ENCODE measurements at regions not wholly inside any gene's neighbourhood (a gene's known extent, or its start where the extent isn't known, plus 50 kb on each side); places are given as distances from the start of the nearest gene placed in this dataset.

- H3K9me3 Mint-ChIP-seq: peaks cover 8 to 11% of the 10 kb centered on the region in 2 donors
- H3K27ac Mint-ChIP-seq: no peak overlapping the region
- H3K36me3 Mint-ChIP-seq: no peaks in the 10 kb centered on the region
- ATAC-seq (no peak), DNase-seq (ENCODE audit: low spot score in 2 of 2) (no peak)
These were observed 249.0 kb upstream of the CNTN5 start for GRCh38 chr11:98771791-98772190.

- H3K27ac Mint-ChIP-seq: no peak overlapping the region
- DNase-seq (ENCODE audit: low spot score in 2 of 2) (no peak), ATAC-seq (no peak)
- H3K36me3 Mint-ChIP-seq: no peaks in the 10 kb centered on the region
- H3K9me3 Mint-ChIP-seq: peaks cover 11 to 13% of the 10 kb centered on the region in 2 donors
These were observed 247.9 kb upstream of the CNTN5 start for GRCh38 chr11:98772893-98773292.

- no peak overlapping the region for H3K27ac Mint-ChIP-seq
- H3K36me3 Mint-ChIP-seq: peaks cover 4 to 5% of the 10 kb centered on the region in 2 donors
- ATAC-seq (no peak), DNase-seq (ENCODE audit: low spot score in 2 of 2) (no peak)
- peaks cover 13 to 16% of the 10 kb centered on the region in 2 donors for H3K9me3 Mint-ChIP-seq
These were observed 227.5 kb upstream of the CNTN5 start for GRCh38 chr11:98793276-98793675.

DNA sequence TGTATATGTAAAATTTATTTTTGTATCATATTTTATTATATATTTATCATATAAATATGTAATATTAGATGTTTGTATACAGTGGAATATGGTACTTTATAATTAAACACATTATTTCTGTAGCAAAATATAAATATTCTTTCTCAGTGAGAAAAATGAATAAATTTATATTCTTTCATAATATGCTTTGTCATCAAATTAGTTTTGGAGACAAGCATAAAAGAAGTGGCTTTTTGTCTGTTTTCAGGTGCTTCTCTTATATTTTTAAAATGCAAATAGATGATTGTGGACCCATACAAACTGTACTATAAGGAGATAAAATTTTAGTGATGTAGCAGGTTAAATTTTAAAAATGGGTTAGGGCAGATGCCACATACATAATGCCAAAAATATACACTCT lies 222.4 kb upstream of the CNTN5 start:
- DNase-seq (ENCODE audit: low spot score in 2 of 2) (no peak), ATAC-seq (no peak)
- Mint-ChIP-seq H3K36me3 (peaks cover 0 to 5% of the 10 kb centered on the region in 2 donors), H3K9me3 (peaks cover 6 to 9% of the 10 kb centered on the region in 2 donors), H3K27ac (no peak overlapping the region)

DNA sequence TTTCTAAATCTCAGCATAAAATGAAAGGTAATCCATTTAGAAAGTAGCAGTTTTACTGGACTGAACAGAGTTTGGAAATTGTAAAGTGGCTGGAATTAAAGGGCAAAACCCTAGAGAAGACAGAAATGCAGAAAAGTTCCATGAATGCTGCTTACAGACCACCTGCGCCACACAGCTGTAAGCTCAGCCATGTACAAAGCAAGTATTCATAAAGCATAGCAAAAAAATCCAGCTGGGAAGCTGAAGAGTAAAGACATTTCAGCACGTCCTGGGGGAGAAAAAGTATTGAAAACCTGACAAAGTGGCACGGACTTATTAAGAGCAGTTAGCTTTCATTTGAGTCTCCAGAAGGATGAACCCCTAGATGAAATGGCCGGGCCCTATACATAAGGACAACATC lies 220.1 kb upstream of the CNTN5 start:
- Mint-ChIP-seq H3K36me3 (no peaks in the 10 kb centered on the region), H3K27ac (no peak overlapping the region)
- DNase-seq (ENCODE audit: low spot score in 2 of 2): no peak

GRCh38 chr11:98828986-98829708 lies 191.6 kb upstream of the CNTN5 start:
- H3K27ac Mint-ChIP-seq: no peak overlapping the region
- no peak for DNase-seq (ENCODE audit: low spot score in 2 of 2)
- H3K9me3 Mint-ChIP-seq: peaks cover 13 to 14% of the 10 kb centered on the region in 2 donors
- H3K36me3 Mint-ChIP-seq: peaks cover 0 to 5% of the 10 kb centered on the region in 2 donors
- ATAC-seq: no peak

More for the DNA sequence above, 220.1 kb upstream of the CNTN5 start:
- peaks cover 0 to 3% of the 10 kb centered on the region in 2 donors for H3K9me3 Mint-ChIP-seq
- ATAC-seq: no peak

DNA sequence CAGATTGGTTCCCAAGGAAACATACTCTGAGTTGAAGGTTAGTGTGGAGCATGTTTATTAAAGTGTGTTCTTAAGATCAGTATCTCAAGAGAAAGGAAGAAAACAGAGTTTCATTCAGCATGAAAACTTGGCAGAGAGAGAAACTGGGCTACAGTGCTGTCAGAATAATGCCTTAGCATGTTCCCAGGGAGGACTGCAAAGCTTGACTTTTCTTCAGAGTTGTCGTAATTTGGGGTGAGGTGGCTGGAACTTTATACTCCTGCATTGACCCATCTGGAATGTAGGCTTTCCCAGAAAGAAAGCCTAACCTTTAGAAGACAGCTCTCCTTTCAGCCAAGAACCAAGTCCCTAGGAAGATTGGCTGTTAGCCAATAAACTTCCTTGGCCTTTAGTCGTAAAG lies 190.8 kb upstream of the CNTN5 start:
- H3K27ac Mint-ChIP-seq: no peak overlapping the region
- peaks cover 0 to 5% of the 10 kb centered on the region in 2 donors for H3K36me3 Mint-ChIP-seq
- H3K9me3 Mint-ChIP-seq: peaks cover 18 to 20% of the 10 kb centered on the region in 2 donors
- DNase-seq (ENCODE audit: low spot score in 2 of 2) (no peak), ATAC-seq (no peak)

- Mint-ChIP-seq H3K9me3 (peaks cover 8 to 11% of the 10 kb centered on the region in 2 donors), H3K36me3 (no peaks in the 10 kb centered on the region), H3K27ac (no peak overlapping the region)
- no peak for DNase-seq (ENCODE audit: low spot score in 2 of 2)
- ATAC-seq: no peak
These were observed 186.0 kb upstream of the CNTN5 start for GRCh38 chr11:98834776-98835175.

DNA sequence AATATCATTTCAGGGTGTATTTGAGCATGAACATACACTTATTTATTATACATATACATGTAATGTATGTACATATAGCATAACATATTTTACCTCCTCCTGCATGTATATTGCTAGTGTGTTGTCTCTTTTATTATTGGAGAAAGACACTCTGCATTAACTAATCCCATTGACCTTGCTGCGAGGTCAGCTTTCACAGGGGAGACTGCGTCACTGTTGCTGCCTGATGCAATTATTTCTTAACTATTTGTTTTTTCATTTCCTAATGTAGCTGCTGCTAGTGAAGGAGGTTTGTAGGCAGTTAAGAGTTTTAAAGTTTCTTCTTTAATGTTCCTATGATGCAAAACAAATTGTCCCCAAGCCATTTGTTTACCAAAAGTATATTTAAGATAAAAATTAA lies 185.4 kb upstream of the CNTN5 start:
- H3K27ac Mint-ChIP-seq: no peak overlapping the region
- DNase-seq (ENCODE audit: low spot score in 2 of 2): no peak
- peaks cover 8 to 11% of the 10 kb centered on the region in 2 donors for H3K9me3 Mint-ChIP-seq
- H3K36me3 Mint-ChIP-seq: no peaks in the 10 kb centered on the region
- no peak for ATAC-seq

DNA sequence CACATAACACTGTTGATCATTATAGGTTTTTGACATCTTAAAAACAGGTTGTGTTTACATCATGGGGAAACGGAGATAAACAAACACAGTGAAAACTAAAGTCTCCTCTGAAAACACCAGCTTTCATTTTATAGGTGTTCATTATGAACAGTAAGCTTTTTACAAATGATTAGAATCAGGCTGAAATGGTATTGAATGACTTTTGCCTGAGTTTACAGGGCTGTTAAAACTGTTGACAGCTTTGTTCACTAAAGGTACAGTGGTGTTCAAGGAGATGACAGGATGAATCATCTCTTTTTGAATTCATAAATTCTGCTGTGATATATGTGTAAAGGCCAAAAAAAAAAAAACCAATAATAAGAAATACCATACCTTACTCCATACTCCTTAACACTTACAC lies 184.6 kb upstream of the CNTN5 start:
- H3K27ac Mint-ChIP-seq: no peak overlapping the region
- ATAC-seq: no peak
- H3K9me3 Mint-ChIP-seq: peaks cover 8 to 16% of the 10 kb centered on the region in 2 donors
- peaks cover 0 to under 1% of the 10 kb centered on the region in 2 donors for H3K36me3 Mint-ChIP-seq
- no peak for DNase-seq (ENCODE audit: low spot score in 2 of 2)

GRCh38 chr11:98842187-98842586 lies 178.6 kb upstream of the CNTN5 start:
- Mint-ChIP-seq H3K27ac (no peak overlapping the region), H3K9me3 (peaks cover 19 to 20% of the 10 kb centered on the region in 2 donors), H3K36me3 (peaks cover 0 to 11% of the 10 kb centered on the region in 2 donors)
- ATAC-seq: no peak
- DNase-seq (ENCODE audit: low spot score in 2 of 2): no peak

DNA sequence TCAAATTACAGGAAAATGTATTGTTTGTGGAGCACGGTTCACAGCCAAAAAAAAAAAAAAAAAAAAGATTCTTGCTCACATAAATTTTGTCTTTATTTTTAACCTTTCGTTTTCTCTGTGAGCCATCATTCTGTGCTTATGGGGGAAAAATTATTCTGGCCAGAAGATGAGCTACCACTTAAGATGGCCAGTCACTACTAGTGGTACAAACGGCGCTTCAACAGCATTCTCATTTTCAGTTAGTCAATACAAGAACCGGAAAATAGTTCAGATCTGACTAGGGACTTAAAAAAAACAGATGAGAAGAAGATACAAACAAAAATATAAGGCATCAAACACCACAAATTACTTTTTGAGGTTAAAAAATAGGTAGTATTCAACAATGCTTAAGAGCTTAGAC lies 158.6 kb upstream of the CNTN5 start:
- DNase-seq (ENCODE audit: low spot score in 2 of 2) (no peak), ATAC-seq (no peak)
- H3K36me3 Mint-ChIP-seq: no peaks in the 10 kb centered on the region
- H3K9me3 Mint-ChIP-seq: peaks cover 20 to 28% of the 10 kb centered on the region in 2 donors
- no peak overlapping the region for H3K27ac Mint-ChIP-seq

DNA sequence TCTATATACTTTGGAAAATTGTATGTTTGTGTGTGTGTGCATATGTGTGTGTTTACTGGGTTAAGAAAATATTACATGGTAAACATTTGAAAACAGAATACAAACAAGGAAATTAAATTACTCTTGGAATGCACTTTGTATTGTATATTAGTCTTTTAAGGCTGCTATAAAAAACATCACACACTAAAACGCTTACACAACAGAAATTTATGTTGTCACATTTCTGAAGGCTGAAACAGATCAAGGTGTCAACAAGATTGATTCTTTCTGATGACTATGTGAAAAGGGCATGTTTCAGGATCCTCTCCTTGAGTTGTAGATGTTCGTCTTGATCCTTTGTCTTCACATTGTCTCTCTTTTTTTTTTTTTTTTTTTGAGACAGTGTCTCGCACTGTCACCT lies 149.1 kb upstream of the CNTN5 start:
- Mint-ChIP-seq H3K9me3 (peaks cover 11 to 30% of the 10 kb centered on the region in 2 donors), H3K27ac (no peak overlapping the region), H3K36me3 (no peaks in the 10 kb centered on the region)
- DNase-seq (ENCODE audit: low spot score in 2 of 2): no peak
- no peak for ATAC-seq

GRCh38 chr11:98874050-98874449 lies 146.7 kb upstream of the CNTN5 start:
- H3K27ac Mint-ChIP-seq: no peak overlapping the region
- DNase-seq (ENCODE audit: low spot score in 2 of 2): no peak
- H3K9me3 Mint-ChIP-seq: peaks cover 9 to 22% of the 10 kb centered on the region in 2 donors
- ATAC-seq: no peak
- H3K36me3 Mint-ChIP-seq: no peaks in the 10 kb centered on the region

GRCh38 chr11:98895936-98896335 lies 124.8 kb upstream of the CNTN5 start:
- Mint-ChIP-seq H3K9me3 (peaks cover 17 to 25% of the 10 kb centered on the region in 2 donors), H3K36me3 (no peaks in the 10 kb centered on the region), H3K27ac (no peak overlapping the region)
- ATAC-seq: no peak
- no peak for DNase-seq (ENCODE audit: low spot score in 2 of 2)

DNA sequence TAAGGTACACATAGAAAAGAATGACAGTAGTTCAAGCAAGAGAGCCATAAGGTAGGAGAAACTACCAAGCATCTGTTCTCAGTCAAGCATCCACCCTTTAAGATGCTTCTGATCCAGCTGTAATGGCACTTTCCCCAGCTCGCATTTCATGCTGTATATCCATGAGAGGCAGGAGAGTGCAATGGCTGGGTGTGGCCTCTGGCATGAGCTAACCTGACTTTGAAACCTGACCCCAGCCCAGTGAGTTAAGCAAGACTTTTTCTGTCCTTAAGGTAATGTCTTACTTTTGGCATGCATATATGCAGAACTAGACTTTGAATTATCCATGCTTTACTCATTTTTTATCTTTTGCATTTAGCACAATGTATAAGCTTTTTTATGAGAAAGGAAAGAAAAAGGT lies 79.8 kb upstream of the CNTN5 start:
- ATAC-seq (no peak), DNase-seq (ENCODE audit: low spot score in 2 of 2) (no peak)
- Mint-ChIP-seq H3K27ac (no peak overlapping the region), H3K9me3 (no peaks in the 10 kb centered on the region), H3K36me3 (no peaks in the 10 kb centered on the region)

DNA sequence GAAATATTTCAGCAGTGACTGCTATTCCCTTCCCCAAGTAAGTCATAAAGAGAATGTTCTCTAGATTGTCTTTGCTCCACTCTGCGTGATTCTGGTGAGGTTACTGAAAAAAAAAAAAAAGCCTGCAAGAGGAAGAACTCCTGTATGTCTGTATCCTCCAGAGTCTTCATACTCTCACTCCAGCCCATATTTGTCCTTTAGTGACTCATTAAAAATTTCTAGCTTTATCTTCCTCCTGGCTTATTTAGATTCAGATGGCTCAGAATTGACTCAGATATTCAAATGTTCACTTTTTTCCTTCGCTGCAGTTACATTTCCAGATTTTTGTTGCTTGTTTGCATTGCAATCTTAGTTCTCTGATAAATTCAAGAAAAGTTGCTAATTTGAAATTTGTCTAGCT lies 76.3 kb upstream of the CNTN5 start:
- Mint-ChIP-seq H3K9me3 (peaks cover 2% of the 10 kb centered on the region in 2 donors), H3K36me3 (no peaks in the 10 kb centered on the region), H3K27ac (no peak overlapping the region)
- ATAC-seq (no peak), DNase-seq (ENCODE audit: low spot score in 2 of 2) (no peak)

GRCh38 chr11:98952107-98952506 lies 68.6 kb upstream of the CNTN5 start:
- H3K27ac Mint-ChIP-seq: no peak overlapping the region
- no peak for DNase-seq (ENCODE audit: low spot score in 2 of 2)
- ATAC-seq: no peak
- peaks cover 11 to 17% of the 10 kb centered on the region in 2 donors for H3K9me3 Mint-ChIP-seq
- H3K36me3 Mint-ChIP-seq: no peaks in the 10 kb centered on the region
